ENCODE measurements at regions not wholly inside any gene's neighbourhood (a gene's known extent, or its start where the extent isn't known, plus 50 kb on each side); places are given as distances from the start of the nearest gene placed in this dataset.

DNA sequence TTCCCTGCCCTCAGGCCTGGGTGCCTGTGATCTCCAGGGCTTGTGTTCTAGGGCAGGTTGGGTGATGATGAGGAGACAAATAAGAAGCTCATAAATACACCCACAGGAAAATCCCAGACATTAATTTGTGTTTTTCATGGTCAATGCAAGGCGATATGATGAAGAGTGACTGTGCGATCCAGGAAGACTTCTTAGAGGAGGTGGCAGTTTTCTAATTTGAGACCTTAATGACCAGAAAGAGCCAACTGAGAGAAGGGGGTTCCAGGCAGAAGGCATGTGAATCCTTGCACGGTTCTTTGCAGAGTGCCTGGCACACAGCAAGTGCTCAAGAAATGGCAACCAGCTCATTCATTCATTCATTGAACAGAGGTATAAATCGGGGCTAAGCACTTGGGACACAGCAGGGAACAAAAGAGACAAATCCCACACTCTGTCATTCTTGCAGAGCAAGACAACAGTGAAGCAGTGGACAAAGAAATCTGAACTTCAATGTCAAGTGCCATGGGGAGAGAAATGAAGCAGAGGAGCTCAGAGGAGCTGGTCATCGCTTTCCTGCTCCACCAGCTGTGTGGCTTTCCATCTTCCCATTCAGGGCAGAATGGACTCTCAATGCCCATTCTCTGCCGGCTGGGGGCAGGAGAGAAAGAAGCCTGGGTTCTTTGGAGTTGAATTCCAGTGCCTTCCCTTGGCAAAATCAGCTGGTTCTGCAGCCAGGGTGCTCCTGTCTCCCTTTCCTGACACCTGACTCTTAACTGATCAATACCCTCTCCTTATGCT, 128.3 kb downstream of the AACS start:
- Histone ChIP-seq H3K27me3 (ENCODE audit: control insufficient read depth, insufficient read depth, low read length) (peaks cover 26% of the 10 kb centered on the region), H3K9ac (ENCODE audit: low read depth, low read length) (no peak overlapping the region), H3K4me1 (ENCODE audit: control insufficient read depth, insufficient read depth, low read length) (peaks cover 33% of the 10 kb centered on the region), H3K9me3 (ENCODE audit: control insufficient read depth, insufficient read depth, low read length) (no peaks in the 10 kb centered on the region), H3K36me3 (ENCODE audit: control insufficient read depth, insufficient read depth, low read length) (no peaks in the 10 kb centered on the region), H3K4me3 (ENCODE audit: low read depth, low read length) (peak overlapping the region; percentile 12)

- H3K4me1 ChIP-seq (ENCODE audit: control insufficient read depth, insufficient read depth, low read length), result peaks cover 29% of the 10 kb centered on the region
- H3K9ac ChIP-seq (ENCODE audit: low read depth, low read length), result no peak overlapping the region
- peaks cover 25% of the 10 kb centered on the region for H3K27me3 ChIP-seq (ENCODE audit: control insufficient read depth, insufficient read depth, low read length)
- H3K4me3 ChIP-seq (ENCODE audit: low read depth, low read length), result peak overlapping the region; percentile 12
- H3K9me3 ChIP-seq (ENCODE audit: control insufficient read depth, insufficient read depth, low read length), result no peaks in the 10 kb centered on the region
- no peaks in the 10 kb centered on the region for H3K36me3 ChIP-seq (ENCODE audit: control insufficient read depth, insufficient read depth, low read length)
Observed at GRCh38 chr12:125194163-125194773, 129.0 kb downstream of the AACS start.

- Histone ChIP-seq H3K9me3 (ENCODE audit: control insufficient read depth, insufficient read depth, low read length) (no peaks in the 10 kb centered on the region), H3K9ac (ENCODE audit: low read depth, low read length) (no peak overlapping the region), H3K36me3 (ENCODE audit: control insufficient read depth, insufficient read depth, low read length) (no peaks in the 10 kb centered on the region), H3K4me1 (ENCODE audit: control insufficient read depth, insufficient read depth, low read length) (peaks cover 29% of the 10 kb centered on the region), H3K4me3 (ENCODE audit: low read depth, low read length) (no peak overlapping the region), H3K27me3 (ENCODE audit: control insufficient read depth, insufficient read depth, low read length) (peaks cover 23% of the 10 kb centered on the region)
Observed at GRCh38 chr12:125194987-125195386, 129.8 kb downstream of the AACS start.

- Histone ChIP-seq H3K4me3 (ENCODE audit: low read depth, low read length) (no peak overlapping the region), H3K9me3 (ENCODE audit: control insufficient read depth, insufficient read depth, low read length) (no peaks in the 10 kb centered on the region), H3K36me3 (ENCODE audit: control insufficient read depth, insufficient read depth, low read length) (no peaks in the 10 kb centered on the region), H3K27me3 (ENCODE audit: control insufficient read depth, insufficient read depth, low read length) (peaks cover 8% of the 10 kb centered on the region), H3K9ac (ENCODE audit: low read depth, low read length) (no peak overlapping the region), H3K4me1 (ENCODE audit: control insufficient read depth, insufficient read depth, low read length) (peaks cover 26% of the 10 kb centered on the region)
Observed at GRCh38 chr12:125197326-125197725, 132.1 kb downstream of the AACS start.

GRCh38 chr12:125198652-125199051, 133.4 kb downstream of the AACS start:
- Histone ChIP-seq H3K9me3 (ENCODE audit: control insufficient read depth, insufficient read depth, low read length) (no peaks in the 10 kb centered on the region), H3K4me3 (ENCODE audit: low read depth, low read length) (no peak overlapping the region), H3K9ac (ENCODE audit: low read depth, low read length) (no peak overlapping the region), H3K4me1 (ENCODE audit: control insufficient read depth, insufficient read depth, low read length) (peaks cover 14% of the 10 kb centered on the region), H3K36me3 (ENCODE audit: control insufficient read depth, insufficient read depth, low read length) (no peaks in the 10 kb centered on the region), H3K27me3 (ENCODE audit: control insufficient read depth, insufficient read depth, low read length) (peaks cover 2% of the 10 kb centered on the region)

GRCh38 chr12:125201090-125201489, 135.9 kb downstream of the AACS start:
- Histone ChIP-seq H3K27me3 (ENCODE audit: control insufficient read depth, insufficient read depth, low read length) (no peaks in the 10 kb centered on the region), H3K9ac (ENCODE audit: low read depth, low read length) (no peak overlapping the region), H3K4me3 (ENCODE audit: low read depth, low read length) (no peak overlapping the region), H3K36me3 (ENCODE audit: control insufficient read depth, insufficient read depth, low read length) (no peaks in the 10 kb centered on the region), H3K9me3 (ENCODE audit: control insufficient read depth, insufficient read depth, low read length) (no peaks in the 10 kb centered on the region), H3K4me1 (ENCODE audit: control insufficient read depth, insufficient read depth, low read length) (peaks cover 6% of the 10 kb centered on the region)

- no peaks in the 10 kb centered on the region for H3K36me3 ChIP-seq (ENCODE audit: control insufficient read depth, insufficient read depth, low read length)
- peaks cover 6% of the 10 kb centered on the region for H3K4me1 ChIP-seq (ENCODE audit: control insufficient read depth, insufficient read depth, low read length)
- no peak overlapping the region for H3K9ac ChIP-seq (ENCODE audit: low read depth, low read length)
- no peaks in the 10 kb centered on the region for H3K9me3 ChIP-seq (ENCODE audit: control insufficient read depth, insufficient read depth, low read length)
- H3K4me3 ChIP-seq (ENCODE audit: low read depth, low read length), result no peak overlapping the region
- no peaks in the 10 kb centered on the region for H3K27me3 ChIP-seq (ENCODE audit: control insufficient read depth, insufficient read depth, low read length)
Observed at GRCh38 chr12:125201940-125202339, 136.7 kb downstream of the AACS start.

DNA sequence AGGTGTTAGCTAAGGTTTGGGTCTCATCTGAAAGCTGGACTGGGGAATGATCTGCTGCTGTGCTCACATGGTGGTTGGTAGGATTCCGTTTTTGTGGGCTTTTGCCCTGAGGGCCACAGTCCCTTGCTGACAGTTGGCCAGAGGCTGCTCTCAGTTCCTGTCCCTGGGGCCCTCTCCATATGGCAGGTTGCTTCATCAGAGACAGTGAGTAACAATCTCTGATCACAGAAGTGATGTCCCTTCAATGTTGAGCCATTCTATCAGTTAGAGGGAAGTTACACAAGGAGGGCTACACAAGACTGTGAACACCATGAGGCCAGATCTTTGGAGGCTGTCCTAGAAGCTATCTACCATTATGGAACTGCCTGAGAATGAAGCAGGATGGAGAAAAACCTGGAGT, 137.2 kb downstream of the AACS start:
- no peak overlapping the region for H3K9ac ChIP-seq (ENCODE audit: low read depth, low read length)

GRCh38 chr12:125203145-125203765, 138.0 kb downstream of the AACS start:
- Histone ChIP-seq H3K9me3 (ENCODE audit: control insufficient read depth, insufficient read depth, low read length) (no peaks in the 10 kb centered on the region), H3K4me3 (ENCODE audit: low read depth, low read length) (no peak overlapping the region), H3K36me3 (ENCODE audit: control insufficient read depth, insufficient read depth, low read length) (no peaks in the 10 kb centered on the region), H3K4me1 (ENCODE audit: control insufficient read depth, insufficient read depth, low read length) (peaks cover 4% of the 10 kb centered on the region), H3K27me3 (ENCODE audit: control insufficient read depth, insufficient read depth, low read length) (no peaks in the 10 kb centered on the region), H3K9ac (ENCODE audit: low read depth, low read length) (no peak overlapping the region)

More for the DNA sequence above, 137.2 kb downstream of the AACS start:
- Histone ChIP-seq H3K4me3 (ENCODE audit: low read depth, low read length) (no peak overlapping the region), H3K9me3 (ENCODE audit: control insufficient read depth, insufficient read depth, low read length) (no peaks in the 10 kb centered on the region), H3K36me3 (ENCODE audit: control insufficient read depth, insufficient read depth, low read length) (no peaks in the 10 kb centered on the region), H3K27me3 (ENCODE audit: control insufficient read depth, insufficient read depth, low read length) (no peaks in the 10 kb centered on the region), H3K4me1 (ENCODE audit: control insufficient read depth, insufficient read depth, low read length) (peaks cover 6% of the 10 kb centered on the region)

DNA sequence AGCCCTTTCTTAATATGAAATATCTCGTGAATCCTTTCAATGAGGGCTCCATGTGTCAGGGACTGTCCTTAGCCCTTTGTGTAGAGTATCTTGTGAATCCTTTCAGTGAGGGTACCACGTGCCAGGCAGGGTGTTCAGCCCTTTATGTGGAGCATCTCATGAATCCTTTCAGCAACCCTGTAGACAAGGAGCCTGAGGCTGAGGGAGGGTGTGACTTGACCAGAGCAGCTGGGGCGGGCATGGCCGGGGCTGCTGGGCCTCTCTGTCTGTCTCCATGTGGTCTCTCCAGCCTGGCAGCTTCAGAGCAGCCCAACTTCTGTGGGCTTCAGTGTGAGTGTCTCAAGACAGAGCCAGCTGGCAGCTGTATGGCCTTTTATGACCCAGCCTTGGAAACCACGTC, 140.2 kb downstream of the AACS start:
- Histone ChIP-seq H3K27me3 (ENCODE audit: control insufficient read depth, insufficient read depth, low read length) (no peaks in the 10 kb centered on the region), H3K36me3 (ENCODE audit: control insufficient read depth, insufficient read depth, low read length) (no peaks in the 10 kb centered on the region), H3K9me3 (ENCODE audit: control insufficient read depth, insufficient read depth, low read length) (no peaks in the 10 kb centered on the region), H3K4me3 (ENCODE audit: low read depth, low read length) (no peak overlapping the region), H3K4me1 (ENCODE audit: control insufficient read depth, insufficient read depth, low read length) (peaks cover 10% of the 10 kb centered on the region), H3K9ac (ENCODE audit: low read depth, low read length) (no peak overlapping the region)

DNA sequence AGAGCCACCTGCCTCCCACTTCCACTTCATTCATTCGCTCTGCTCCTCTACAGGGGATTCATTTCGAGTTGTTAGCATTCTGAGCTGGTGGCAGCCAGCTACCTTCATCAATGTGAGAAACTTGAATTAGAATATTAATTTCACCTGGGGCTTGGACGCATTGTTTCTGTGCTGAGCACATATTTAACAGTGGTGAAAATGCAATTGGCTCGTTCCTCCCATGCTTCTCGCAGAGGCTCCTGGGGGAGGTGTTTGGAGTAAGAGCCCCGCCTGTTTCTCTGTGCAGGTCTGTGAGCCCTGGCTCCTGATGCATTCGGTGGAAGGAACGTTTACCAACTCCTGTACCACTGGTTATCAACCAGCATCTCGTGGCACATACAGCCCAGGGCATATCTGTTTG, 141.5 kb downstream of the AACS start:
- no peak overlapping the region for H3K4me3 ChIP-seq (ENCODE audit: low read depth, low read length)
- H3K36me3 ChIP-seq (ENCODE audit: control insufficient read depth, insufficient read depth, low read length), result no peaks in the 10 kb centered on the region
- no peaks in the 10 kb centered on the region for H3K9me3 ChIP-seq (ENCODE audit: control insufficient read depth, insufficient read depth, low read length)
- no peak overlapping the region for H3K9ac ChIP-seq (ENCODE audit: low read depth, low read length)
- H3K4me1 ChIP-seq (ENCODE audit: control insufficient read depth, insufficient read depth, low read length), result peaks cover 10% of the 10 kb centered on the region
- no peaks in the 10 kb centered on the region for H3K27me3 ChIP-seq (ENCODE audit: control insufficient read depth, insufficient read depth, low read length)

GRCh38 chr12:125208334-125208733, 143.1 kb downstream of the AACS start:
- Histone ChIP-seq H3K36me3 (ENCODE audit: control insufficient read depth, insufficient read depth, low read length) (no peaks in the 10 kb centered on the region), H3K27me3 (ENCODE audit: control insufficient read depth, insufficient read depth, low read length) (no peaks in the 10 kb centered on the region), H3K4me3 (ENCODE audit: low read depth, low read length) (no peak overlapping the region), H3K4me1 (ENCODE audit: control insufficient read depth, insufficient read depth, low read length) (peaks cover 10% of the 10 kb centered on the region), H3K9ac (ENCODE audit: low read depth, low read length) (no peak overlapping the region), H3K9me3 (ENCODE audit: control insufficient read depth, insufficient read depth, low read length) (no peaks in the 10 kb centered on the region)
